Vagina (tissue), 2 donors: ENCODE measurements at regions not wholly inside any gene's neighbourhood (a gene's known extent, or its start where the extent isn't known, plus 50 kb on each side); places are given as distances from the start of the nearest gene placed in this dataset.

ENCODE experiments used
- POLR2A ChIP-seq, 2 donors: fragments of 450-650 bp; IDR thresholded peaks; one replicate each; pipeline ENCODE4 v1.6.1; 2017; ENCODE audit warnings: antibody characterized with exemption in 2 of 2, mild to moderate bottlenecking in 2 of 2, moderate library complexity in 2 of 2
- POLR2AphosphoS5 ChIP-seq, 2 donors: sonication (generic); formaldehyde crosslinking; IDR thresholded peaks; one replicate each; pipeline ENCODE4 v1.9.0; 2017; ENCODE audit warnings: antibody characterized with exemption in 2 of 2, mild to moderate bottlenecking in 2 of 2, low read depth in 1 of 2; ENCODE audit not compliant: insufficient read depth in 1 of 2
- TF ChIP-seq, protein P1 (sequence below), 3 experiments: fragments of 450-650 bp in 2 of 3; fragments of 200-600 bp in 1 of 3; sonication (generic) in 1 of 3; IDR thresholded peaks; one replicate each; pipeline ENCODE4 v1.5.1; 2017 to 2019; ENCODE audit warnings: antibody characterized with exemption in 3 of 3, mild to moderate bottlenecking in 2 of 3, moderate library complexity in 2 of 3

- TF ChIP-seq, protein P1, sequence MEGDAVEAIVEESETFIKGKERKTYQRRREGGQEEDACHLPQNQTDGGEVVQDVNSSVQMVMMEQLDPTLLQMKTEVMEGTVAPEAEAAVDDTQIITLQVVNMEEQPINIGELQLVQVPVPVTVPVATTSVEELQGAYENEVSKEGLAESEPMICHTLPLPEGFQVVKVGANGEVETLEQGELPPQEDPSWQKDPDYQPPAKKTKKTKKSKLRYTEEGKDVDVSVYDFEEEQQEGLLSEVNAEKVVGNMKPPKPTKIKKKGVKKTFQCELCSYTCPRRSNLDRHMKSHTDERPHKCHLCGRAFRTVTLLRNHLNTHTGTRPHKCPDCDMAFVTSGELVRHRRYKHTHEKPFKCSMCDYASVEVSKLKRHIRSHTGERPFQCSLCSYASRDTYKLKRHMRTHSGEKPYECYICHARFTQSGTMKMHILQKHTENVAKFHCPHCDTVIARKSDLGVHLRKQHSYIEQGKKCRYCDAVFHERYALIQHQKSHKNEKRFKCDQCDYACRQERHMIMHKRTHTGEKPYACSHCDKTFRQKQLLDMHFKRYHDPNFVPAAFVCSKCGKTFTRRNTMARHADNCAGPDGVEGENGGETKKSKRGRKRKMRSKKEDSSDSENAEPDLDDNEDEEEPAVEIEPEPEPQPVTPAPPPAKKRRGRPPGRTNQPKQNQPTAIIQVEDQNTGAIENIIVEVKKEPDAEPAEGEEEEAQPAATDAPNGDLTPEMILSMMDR (IDR thresholded peaks at IDR 0.05) = no peak
- no peak for TF ChIP-seq POLR2A (IDR thresholded peaks at IDR 0.05)
- TF ChIP-seq POLR2AphosphoS5 (IDR thresholded peaks at IDR 0.05; ENCODE audit: insufficient read depth in 1 of 2, low read depth in 1 of 2) = no peak
Observed at GRCh38 chr11:130633466-130633865, 185.0 kb downstream of the ADAMTS15 start.
